NCI-H146 (cell line): ENCODE measurements at regions not wholly inside any gene's neighbourhood (a gene's known extent, or its start where the extent isn't known, plus 50 kb on each side); places are given as distances from the start of the nearest gene placed in this dataset.

Source experiments
- DNase-seq: peaks from one replicate; lab custom pipeline; 2025; lab: John Stamatoyannopoulos, UW

- DNase-seq = no peak
Measured at GRCh38 chr4:38562751-38563198, 101.2 kb upstream of the KLF3 start.

GRCh38 chr4:38563707-38564495 is 100.1 kb upstream of the KLF3 start:
- no peak for DNase-seq

- no peak for DNase-seq
Measured at GRCh38 chr4:38565271-38566199, 98.5 kb upstream of the KLF3 start.

GRCh38 chr4:38566806-38567398 is 97.1 kb upstream of the KLF3 start:
- DNase-seq = no peak

- no peak for DNase-seq
Measured at GRCh38 chr4:38567457-38567856, 96.5 kb upstream of the KLF3 start.

GRCh38 chr4:38568768-38569167 is 95.2 kb upstream of the KLF3 start:
- no peak for DNase-seq

- no peak for DNase-seq
Measured at GRCh38 chr4:38570647-38571276, 93.2 kb upstream of the KLF3 start.

- no peak for DNase-seq
Measured at GRCh38 chr4:38572793-38573192, 91.2 kb upstream of the KLF3 start.

- no peak for DNase-seq
Measured at GRCh38 chr4:38574559-38575333, 89.3 kb upstream of the KLF3 start.

GRCh38 chr4:38576767-38577166 is 87.2 kb upstream of the KLF3 start:
- DNase-seq = no peak

GRCh38 chr4:38577462-38577861 is 86.5 kb upstream of the KLF3 start:
- DNase-seq = no peak

GRCh38 chr4:38581426-38582106 is 82.4 kb upstream of the KLF3 start:
- DNase-seq = no peak

GRCh38 chr4:38582445-38582844 is 81.6 kb upstream of the KLF3 start:
- no peak for DNase-seq

GRCh38 chr4:38582889-38583470 is 81.0 kb upstream of the KLF3 start:
- no peak for DNase-seq

GRCh38 chr4:38585871-38586270 is 78.1 kb upstream of the KLF3 start:
- no peak for DNase-seq

GRCh38 chr4:38587106-38587505 is 76.9 kb upstream of the KLF3 start:
- DNase-seq = no peak

- DNase-seq = no peak
Measured at GRCh38 chr4:38590046-38590445, 74.0 kb upstream of the KLF3 start.

GRCh38 chr4:38591617-38592337 is 72.2 kb upstream of the KLF3 start:
- DNase-seq = no peak

- no peak for DNase-seq
Measured at GRCh38 chr4:38598489-38598888, 65.5 kb upstream of the KLF3 start.

GRCh38 chr4:38600575-38600974 is 63.4 kb upstream of the KLF3 start:
- no peak for DNase-seq
